HG03439 (cell line): ENCODE measurements at regions not wholly inside any gene's neighbourhood (a gene's known extent, or its start where the extent isn't known, plus 50 kb on each side); places are given as distances from the start of the nearest gene placed in this dataset.

Experiments
- ATAC-seq: cut with Tn5 transposase; IDR thresholded peaks from one replicate; pipeline ENCODE4 v1.9.1; 2021; ENCODE audit warnings: mild to moderate bottlenecking, moderate library complexity; ENCODE audit not compliant: unreplicated experiment

GRCh38 chr10:31720546-31720945 lies 208.1 kb downstream of the ARHGAP12 start:
- ATAC-seq = no peak

DNA sequence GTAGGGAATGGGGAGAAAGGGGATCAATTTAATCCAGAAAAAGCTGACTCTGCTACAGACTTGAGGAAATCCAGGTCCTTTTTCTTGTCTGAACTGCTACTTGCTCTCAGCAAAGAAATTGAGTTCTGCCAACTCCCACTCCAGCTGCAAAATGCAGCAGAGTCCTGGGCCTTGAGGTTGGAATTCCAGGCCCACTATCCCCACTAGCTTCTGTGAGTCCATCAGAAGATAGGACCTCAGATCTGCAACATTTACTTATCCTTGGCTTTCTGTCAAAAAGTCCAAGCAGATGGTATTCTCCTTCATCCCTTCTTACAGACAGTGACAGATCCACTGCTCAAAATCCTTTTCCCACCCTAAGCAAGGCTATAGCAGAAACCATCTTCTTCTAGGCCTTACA lies 219.2 kb downstream of the ARHGAP12 start:
- no peak for ATAC-seq

DNA sequence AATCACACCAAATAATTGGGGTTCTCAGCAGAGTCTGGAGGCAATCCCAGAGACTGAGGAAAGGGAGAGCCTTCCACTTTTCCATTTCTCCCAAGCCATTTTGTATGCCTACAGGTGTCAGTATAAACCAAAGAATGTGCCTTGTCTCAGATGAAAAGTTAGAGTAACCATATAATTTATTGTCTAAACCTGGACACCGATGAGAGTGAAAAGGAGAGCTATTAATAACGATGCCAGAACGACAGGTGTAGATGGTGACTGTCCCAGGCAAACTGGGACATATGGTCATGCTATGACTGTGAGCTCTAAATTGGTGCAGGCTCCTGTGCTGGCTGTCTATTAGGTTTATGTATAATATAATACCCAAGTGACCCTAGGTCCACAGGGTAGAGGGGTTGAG lies 219.6 kb downstream of the ARHGAP12 start:
- no peak for ATAC-seq

DNA sequence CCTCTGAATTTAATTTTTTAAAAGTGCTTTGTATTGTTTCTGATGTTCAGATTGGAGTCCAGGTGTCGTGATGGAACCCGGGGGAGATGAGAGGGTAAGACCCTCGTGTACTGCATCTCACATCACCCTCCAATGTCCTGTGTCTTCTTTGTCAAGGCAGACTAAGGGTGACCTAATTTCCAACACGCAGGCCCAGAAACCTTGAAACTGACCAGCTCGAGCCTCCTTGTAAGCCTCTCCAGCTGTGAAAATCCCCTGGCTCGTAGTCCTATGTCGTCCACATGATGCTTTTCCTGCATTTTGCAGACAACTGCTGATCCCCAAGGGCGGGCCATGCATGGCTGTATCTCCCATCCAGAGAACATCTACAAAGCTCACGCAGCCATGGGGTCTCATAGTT lies 220.2 kb downstream of the ARHGAP12 start:
- ATAC-seq = no peak

GRCh38 chr10:31708046-31708445 lies 220.6 kb downstream of the ARHGAP12 start:
- ATAC-seq = no peak

- ATAC-seq = peak; percentile 86
These were observed 221.3 kb downstream of the ARHGAP12 start for GRCh38 chr10:31707093-31708039.

DNA sequence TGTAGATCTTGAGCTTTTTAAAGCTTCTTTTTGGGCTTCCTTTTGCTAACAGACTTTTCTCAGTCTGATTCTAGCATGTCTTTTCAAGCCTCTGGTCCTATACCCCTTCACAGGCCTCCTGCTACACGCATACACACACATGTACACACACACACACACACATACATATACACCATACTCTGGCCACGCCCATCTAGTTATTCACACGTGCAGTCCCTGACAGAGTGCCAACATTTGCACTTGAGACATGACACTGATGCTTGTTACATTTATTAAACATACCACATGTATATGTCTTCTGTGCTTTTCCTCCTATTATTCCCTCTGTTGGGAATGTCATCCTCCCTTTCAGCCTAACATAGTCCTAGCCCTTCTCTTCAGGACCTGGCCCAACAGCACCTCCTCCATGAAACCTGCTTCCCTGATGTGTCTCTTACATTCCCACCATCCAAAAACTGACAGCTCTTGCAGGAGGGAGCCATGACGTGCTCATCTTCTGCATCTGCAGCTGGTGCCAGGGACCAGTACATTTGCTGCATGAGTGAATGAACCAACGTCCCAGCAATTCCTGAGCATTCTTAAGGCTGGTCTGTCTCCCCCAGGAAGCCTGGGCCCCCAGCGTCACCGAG lies 222.1 kb downstream of the ARHGAP12 start:
- no peak for ATAC-seq

GRCh38 chr10:31705136-31705535 lies 223.5 kb downstream of the ARHGAP12 start:
- no peak for ATAC-seq

- ATAC-seq = no peak
These were observed 224.4 kb downstream of the ARHGAP12 start for GRCh38 chr10:31704195-31704594.

DNA sequence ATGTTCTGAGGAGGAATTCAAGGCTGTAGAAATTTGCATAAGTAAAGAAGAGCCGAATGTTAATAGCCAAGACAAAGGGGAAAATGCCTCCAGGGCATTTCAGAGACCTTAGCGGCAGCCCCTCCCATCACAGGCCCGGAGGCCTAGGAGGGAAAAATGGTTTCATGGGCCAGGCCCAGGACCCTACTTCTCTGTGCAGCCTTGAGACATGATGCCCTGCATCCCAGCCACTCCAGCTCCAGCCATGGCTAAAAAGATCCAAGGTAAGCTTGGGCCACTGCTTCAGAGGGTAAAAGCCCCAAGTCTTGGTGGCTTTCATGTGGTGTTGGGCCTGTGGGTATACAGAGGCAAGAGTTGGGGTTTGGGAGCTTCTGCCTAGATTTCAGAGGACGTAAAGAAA lies 225.7 kb downstream of the ARHGAP12 start:
- ATAC-seq = no peak

DNA sequence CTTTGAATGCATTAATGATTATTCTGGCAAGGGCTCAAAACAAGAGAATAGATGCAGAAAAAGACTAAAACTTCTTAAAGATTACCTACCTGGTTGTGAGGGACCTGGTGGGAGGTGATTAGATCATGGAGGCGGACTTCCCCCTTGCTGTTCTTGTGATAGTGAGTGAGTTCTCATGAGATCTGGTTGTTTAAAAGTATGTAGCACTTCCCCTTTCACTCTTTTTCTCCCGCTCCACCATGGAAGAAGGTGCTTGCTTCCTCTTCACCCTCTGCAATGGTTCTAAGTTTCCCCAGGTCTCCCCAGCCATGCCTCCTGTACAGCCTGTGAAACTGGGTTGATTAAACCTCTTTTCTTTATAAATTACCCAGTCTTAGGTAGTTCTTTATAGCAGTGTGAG lies 226.6 kb downstream of the ARHGAP12 start:
- no peak for ATAC-seq

GRCh38 chr10:31701546-31701945 lies 227.1 kb downstream of the ARHGAP12 start:
- no peak for ATAC-seq

GRCh38 chr10:31700181-31700611 lies 228.4 kb downstream of the ARHGAP12 start:
- no peak for ATAC-seq

DNA sequence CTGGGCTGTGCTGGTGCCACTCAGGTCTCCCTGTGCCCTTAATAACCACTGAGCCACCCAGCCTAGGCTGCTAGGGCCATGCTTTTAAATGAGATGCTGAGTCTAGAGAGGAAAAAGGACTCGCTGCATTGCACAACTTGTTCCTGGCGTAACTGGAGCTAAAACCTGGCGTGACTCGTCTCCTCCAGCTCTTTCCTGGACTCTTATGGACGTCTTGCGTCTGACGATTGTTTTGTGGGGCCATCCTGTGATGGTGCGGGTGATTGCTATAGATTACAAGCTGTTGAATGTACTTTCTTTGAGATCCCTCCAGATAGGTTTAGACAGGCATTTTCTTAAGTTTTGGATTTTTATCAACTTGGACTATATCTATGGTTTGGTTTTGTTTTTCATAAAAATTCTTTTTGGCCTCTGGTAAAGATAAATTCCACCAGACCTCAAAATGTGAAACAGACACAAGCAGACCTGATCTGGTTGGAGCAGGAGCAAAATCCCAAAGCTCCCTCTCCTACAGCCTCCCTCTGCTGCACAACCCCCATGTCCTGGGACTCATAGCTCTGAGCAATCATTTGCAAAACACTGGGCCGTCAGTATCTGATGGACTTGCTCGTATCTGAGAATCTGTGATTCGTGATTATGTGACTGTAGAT lies 230.3 kb downstream of the ARHGAP12 start:
- ATAC-seq = no peak

- no peak for ATAC-seq
These were observed 231.1 kb downstream of the ARHGAP12 start for GRCh38 chr10:31697271-31698180.

DNA sequence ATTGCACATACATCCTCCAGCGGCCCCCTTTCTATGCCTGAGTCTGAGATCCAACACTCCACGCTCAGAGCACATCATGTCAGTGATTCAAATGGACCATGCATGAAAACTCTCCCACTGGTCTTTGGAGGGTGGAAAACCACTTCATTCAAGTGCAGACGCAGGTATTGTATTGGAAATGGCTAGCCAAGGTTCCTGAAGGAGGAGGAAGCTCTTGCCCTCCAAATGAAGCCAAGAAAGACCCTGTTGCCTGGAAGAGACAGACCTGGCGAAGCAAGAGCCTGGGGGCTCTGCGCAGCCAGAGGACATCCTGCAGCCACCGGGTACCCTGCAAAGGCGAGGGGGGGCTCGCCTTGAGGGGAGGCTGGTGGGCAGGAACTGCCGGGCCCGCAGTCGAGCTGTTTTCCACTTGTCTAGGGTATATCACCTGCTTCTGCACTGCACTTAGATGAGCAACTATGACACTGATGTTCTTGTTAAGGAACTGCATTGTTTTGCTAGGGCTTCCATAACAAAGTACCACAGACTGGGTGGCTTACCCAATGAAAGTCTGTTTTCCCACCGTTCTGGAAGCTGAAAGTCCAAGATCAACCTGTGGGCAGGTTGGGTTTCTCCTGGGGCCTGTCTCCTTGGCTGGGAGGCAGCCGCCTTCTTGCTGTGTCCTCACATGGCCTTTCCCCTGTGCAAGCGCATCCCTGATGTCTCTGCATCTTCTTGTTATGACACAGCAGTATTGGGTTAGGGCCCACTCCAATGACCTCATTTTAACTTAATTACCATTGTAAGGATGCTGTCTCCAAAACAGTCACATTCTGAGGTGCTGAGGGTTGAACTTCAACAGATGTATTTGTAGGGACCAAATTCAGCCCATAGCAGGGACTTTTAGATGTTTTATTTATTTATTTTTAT lies 233.4 kb downstream of the ARHGAP12 start:
- ATAC-seq = no peak

DNA sequence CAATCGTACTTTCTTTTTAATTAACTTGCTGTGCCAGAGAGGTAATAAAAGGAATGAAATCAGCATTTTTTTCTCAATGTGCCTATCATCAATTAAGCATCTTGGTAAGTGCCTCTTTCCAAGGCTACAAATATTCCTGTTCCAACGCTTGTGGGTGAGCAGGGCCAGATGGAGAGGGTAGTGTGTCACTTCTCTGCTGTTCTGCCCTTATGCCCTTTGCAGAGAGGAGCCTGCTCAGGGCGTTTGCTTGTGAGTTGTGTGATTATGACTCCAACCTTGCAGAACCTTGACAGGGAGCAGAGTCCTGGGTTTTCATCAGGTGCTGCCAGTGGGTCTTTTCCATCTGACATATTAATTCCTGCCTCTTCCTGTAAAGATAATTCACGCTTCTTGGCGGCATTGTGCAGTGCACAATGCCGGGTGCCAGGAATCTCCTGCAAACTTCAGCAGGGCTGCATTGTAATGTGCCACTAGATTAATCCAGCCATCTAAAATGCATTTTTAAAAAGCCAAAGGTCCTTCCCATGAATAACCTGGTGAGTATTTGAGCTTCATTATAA lies 234.4 kb downstream of the ARHGAP12 start:
- no peak for ATAC-seq

GRCh38 chr10:31693491-31693890 lies 235.1 kb downstream of the ARHGAP12 start:
- no peak for ATAC-seq

DNA sequence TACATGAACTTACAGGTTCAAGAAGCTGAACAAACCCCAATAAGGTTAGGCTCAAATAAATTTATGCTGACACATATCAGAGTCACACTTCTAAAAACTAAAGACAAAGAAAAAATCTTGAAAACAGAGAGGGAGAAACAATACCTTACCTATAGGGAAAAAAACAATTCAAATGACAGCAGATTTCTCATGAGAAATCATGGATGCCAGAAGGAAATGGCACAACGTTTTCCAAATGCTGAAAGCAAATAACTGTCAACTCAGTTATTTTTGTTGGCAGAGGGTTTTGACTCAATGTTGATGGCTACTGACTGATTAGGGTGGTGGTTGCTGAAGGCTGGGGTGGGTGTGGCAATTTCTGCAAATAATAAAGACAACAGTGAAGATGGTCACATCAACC lies 239.4 kb downstream of the ARHGAP12 start:
- no peak for ATAC-seq
